ENCODE measurements at regions not wholly inside any gene's neighbourhood (a gene's known extent, or its start where the extent isn't known, plus 50 kb on each side); places are given as distances from the start of the nearest gene placed in this dataset.

DNA sequence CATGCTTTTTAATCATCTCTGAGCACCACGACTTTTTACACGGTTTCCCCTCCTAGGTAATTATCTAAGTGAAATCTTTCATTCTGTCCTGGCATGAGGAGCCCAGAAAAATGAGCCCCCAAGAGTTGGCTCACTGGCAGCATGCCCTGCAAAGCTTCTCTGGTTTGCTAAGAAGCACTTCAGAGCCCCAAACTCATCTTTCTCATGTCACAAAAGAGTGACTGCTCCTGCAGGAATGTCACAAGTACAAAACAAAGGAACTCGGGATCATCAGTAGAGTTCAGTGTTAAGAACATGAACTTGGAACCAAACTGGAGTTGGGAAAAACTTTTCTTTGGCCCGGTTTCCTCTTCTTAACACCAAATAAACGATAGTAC lies 123.9 kb downstream of the FOXB1 start (continued):
- TF ChIP-seq CREB3 (tag; conservative IDR thresholded peaks at IDR 0.05; ENCODE audit: low read depth), result no peak

DNA sequence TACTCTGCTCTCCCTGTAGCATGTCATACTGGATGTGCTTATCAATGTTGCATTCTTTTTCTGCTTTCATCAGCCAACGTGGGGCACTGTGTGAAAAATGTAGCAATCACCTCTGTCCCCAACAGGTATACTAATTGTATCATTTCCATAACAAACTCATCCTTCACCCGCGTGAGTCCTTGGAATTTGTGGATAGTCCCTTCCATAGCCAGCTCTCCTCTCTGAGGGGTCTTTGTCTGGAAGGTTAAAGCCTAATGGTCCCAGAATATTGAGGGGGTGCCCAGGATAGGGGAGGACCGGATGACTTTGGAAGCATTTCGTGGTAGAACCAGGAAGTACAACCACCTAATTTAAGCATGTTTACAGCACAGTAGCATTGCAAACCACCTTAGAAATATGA lies 124.6 kb downstream of the FOXB1 start:
- in situ Hi-C loops (cut with MboI), result no loop called here
- ATAC-seq, result no peak
- H3K4me3 ChIP-seq, result no peak overlapping the region
- H3K9ac ChIP-seq (ENCODE audit: insufficient read depth in 1 of 2, low read depth in 2 of 2, low read length in 2 of 2), result no peak overlapping the region
- no peaks in the 10 kb centered on the region for H3K36me3 ChIP-seq (ENCODE audit: control insufficient read depth, insufficient read depth, low read length)
- intact Hi-C loops (cut with micrococcal nuclease), result no loop called here
- H3K27ac ChIP-seq (ENCODE audit: extremely low read depth, low read depth, low read length), result no peak overlapping the region
- no peaks in the 10 kb centered on the region; a peak in 1 of 5 replicates for H3K27me3 ChIP-seq (ENCODE audit: control insufficient read depth in 2 of 2, insufficient read depth in 2 of 2, low read length in 2 of 2)
- no peaks in the 10 kb centered on the region for H3K9me3 ChIP-seq (replicated peaks; ENCODE audit: control insufficient read depth, insufficient read depth, low read depth, low read length)
- ChIA-PET CTCF (ENCODE audit: low intra/inter-chr PET ratio) (no interaction called here), POLR2A (no interaction called here)
- H4K20me1 ChIP-seq (replicated peaks; ENCODE audit: control insufficient read depth, insufficient read depth, low read length), result no peaks in the 10 kb centered on the region
- no peaks in the 10 kb centered on the region for H3K9me1 ChIP-seq (ENCODE audit: control insufficient read depth, insufficient read depth, low read length)
- WGBS (ENCODE audit: insufficient coverage, low coverage, missing lambda C conversion rate), result 0% methylated on average over 5 of the region's 5 CpGs
- H2AFZ ChIP-seq (ENCODE audit: low read depth, low read length), result no peak overlapping the region
- no peak for FAIRE-seq
- no TSS peak for BruUV-seq (replicated peaks)
- H3K79me2 ChIP-seq (ENCODE audit: control insufficient read depth, insufficient read depth, low read length), result no peaks in the 10 kb centered on the region
- H3K4me1 ChIP-seq (replicated peaks in 1 of 2; ENCODE audit: control insufficient read depth in 2 of 2, insufficient read depth in 2 of 2, low read length in 2 of 2), result no peaks in the 10 kb centered on the region
- no peak overlapping the region for H3K4me2 ChIP-seq (ENCODE audit: insufficient read depth, low read length)
- DNase-seq (ENCODE audit: extremely low read depth in 1 of 4, low spot score in 3 of 4), result no peak
- TF ChIP-seq PCBP1 (IDR thresholded peaks at IDR 0.05; ENCODE audit: low read depth, low read length, poor library complexity, severe bottlenecking) (no peak), ATF7 (IDR thresholded peaks at IDR 0.05) (no peak), MCM5 (IDR thresholded peaks at IDR 0.05; ENCODE audit: low read depth) (no peak), POLR2AphosphoS5 (IDR thresholded peaks at IDR 0.05; ENCODE audit: control insufficient read depth, insufficient read depth, low read depth, low read length) (no peak), NRF1 (conservative IDR thresholded peaks at IDR 0.05 in 1 of 2, IDR thresholded peaks at IDR 0.05 in 1 of 2) (no peak), CHCHD3 (CRISPR knock-in tag; IDR thresholded peaks at IDR 0.05) (no peak), ZHX1 (conservative IDR thresholded peaks at IDR 0.05; ENCODE audit: low read length) (no peak), ZBTB8A (IDR thresholded peaks at IDR 0.05; ENCODE audit: partially characterized antibody) (no peak), U2AF1 (optimal IDR thresholded peaks at IDR 0.05; ENCODE audit: low read depth, low read length) (no peak), MED1 (CRISPR knock-in tag; IDR thresholded peaks at IDR 0.05; ENCODE audit: borderline replicate concordance) (no peak)
- TF ChIP-seq, protein P1, sequence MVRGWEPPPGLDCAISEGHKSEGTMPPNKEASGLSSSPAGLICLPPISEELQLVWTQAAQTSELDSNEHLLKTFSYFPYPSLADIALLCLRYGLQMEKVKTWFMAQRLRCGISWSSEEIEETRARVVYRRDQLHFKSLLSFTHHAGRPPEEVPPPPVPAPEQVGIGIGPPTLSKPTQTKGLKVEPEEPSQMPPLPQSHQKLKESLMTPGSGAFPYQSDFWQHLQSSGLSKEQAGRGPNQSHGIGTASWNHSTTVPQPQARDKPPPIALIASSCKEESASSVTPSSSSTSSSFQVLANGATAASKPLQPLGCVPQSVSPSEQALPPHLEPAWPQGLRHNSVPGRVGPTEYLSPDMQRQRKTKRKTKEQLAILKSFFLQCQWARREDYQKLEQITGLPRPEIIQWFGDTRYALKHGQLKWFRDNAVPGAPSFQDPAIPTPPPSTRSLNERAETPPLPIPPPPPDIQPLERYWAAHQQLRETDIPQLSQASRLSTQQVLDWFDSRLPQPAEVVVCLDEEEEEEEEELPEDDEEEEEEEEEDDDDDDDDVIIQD (CRISPR knock-in tag; IDR thresholded peaks at IDR 0.05), result no peak
- TF ChIP-seq, protein P2, sequence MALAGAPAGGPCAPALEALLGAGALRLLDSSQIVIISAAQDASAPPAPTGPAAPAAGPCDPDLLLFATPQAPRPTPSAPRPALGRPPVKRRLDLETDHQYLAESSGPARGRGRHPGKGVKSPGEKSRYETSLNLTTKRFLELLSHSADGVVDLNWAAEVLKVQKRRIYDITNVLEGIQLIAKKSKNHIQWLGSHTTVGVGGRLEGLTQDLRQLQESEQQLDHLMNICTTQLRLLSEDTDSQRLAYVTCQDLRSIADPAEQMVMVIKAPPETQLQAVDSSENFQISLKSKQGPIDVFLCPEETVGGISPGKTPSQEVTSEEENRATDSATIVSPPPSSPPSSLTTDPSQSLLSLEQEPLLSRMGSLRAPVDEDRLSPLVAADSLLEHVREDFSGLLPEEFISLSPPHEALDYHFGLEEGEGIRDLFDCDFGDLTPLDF (CRISPR knock-in tag; IDR thresholded peaks at IDR 0.05), result no peak
- TF ChIP-seq, protein P3, sequence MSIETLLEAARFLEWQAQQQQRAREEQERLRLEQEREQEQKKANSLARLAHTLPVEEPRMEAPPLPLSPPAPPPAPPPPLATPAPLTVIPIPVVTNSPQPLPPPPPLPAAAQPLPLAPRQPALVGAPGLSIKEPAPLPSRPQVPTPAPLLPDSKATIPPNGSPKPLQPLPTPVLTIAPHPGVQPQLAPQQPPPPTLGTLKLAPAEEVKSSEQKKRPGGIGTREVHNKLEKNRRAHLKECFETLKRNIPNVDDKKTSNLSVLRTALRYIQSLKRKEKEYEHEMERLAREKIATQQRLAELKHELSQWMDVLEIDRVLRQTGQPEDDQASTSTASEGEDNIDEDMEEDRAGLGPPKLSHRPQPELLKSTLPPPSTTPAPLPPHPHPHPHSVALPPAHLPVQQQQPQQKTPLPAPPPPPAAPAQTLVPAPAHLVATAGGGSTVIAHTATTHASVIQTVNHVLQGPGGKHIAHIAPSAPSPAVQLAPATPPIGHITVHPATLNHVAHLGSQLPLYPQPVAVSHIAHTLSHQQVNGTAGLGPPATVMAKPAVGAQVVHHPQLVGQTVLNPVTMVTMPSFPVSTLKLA (conservative IDR thresholded peaks at IDR 0.05), result no peak

All from K562 (cell line).